Astrocyte (in vitro differentiated cells and primary cell): ENCODE measurements at regions not wholly inside any gene's neighbourhood (a gene's known extent, or its start where the extent isn't known, plus 50 kb on each side); places are given as distances from the start of the nearest gene placed in this dataset.
A peak's percentile ranks its signal among the peaks of the same experiment; 100 is the strongest.

Experiments
- DNase-seq: peaks from one replicate; pipeline ENCODE4 v3.0.0-alpha.2; 2010; ENCODE audit warnings: low read depth
- FAIRE-seq: peaks from 2 replicates; lab custom pipeline; 2011; peaks lifted over from hg19 to GRCh38; lab: Jason Lieb, UNC
- H2AFZ ChIP-seq: 2 replicates; pipeline ENCODE4 v1.6.0; 2012; ENCODE audit warnings: low read depth, low read length, inconsistent platforms
- H3K27ac ChIP-seq: 2 replicates; pipeline ENCODE4 v1.5.1; 2011; ENCODE audit warnings: low read depth, low read length, inconsistent platforms
- H3K27me3 ChIP-seq: 2 replicates; pipeline ENCODE4 v1.6.0; 2011; ENCODE audit warnings: low read length, inconsistent platforms; ENCODE audit not compliant: insufficient read depth
- H3K36me3 ChIP-seq: 2 replicates; pipeline ENCODE4 v1.5.1; 2011; ENCODE audit warnings: low read length, inconsistent platforms; ENCODE audit not compliant: insufficient read depth
- H3K4me1 ChIP-seq: 2 replicates; pipeline ENCODE4 v1.5.1; 2011; ENCODE audit warnings: low read length, inconsistent platforms; ENCODE audit not compliant: insufficient read depth
- H3K4me2 ChIP-seq: 2 replicates; pipeline ENCODE4 v1.6.0; 2012; ENCODE audit warnings: low read length, inconsistent platforms
- H3K4me3 ChIP-seq: 2 replicates; pipeline ENCODE4 v1.5.1; 2011; ENCODE audit warnings: low read depth, mild to moderate bottlenecking, low read length, inconsistent platforms; ENCODE audit not compliant: insufficient read depth
- H3K79me2 ChIP-seq: 2 replicates; pipeline ENCODE4 v1.6.0; 2012; ENCODE audit warnings: mild to moderate bottlenecking, low read length, inconsistent platforms; ENCODE audit not compliant: insufficient read depth
- H3K9ac ChIP-seq: 2 replicates; pipeline ENCODE4 v1.6.0; 2012; ENCODE audit warnings: mild to moderate bottlenecking, low read length, inconsistent platforms
- H3K9me3 ChIP-seq: 2 replicates; pipeline ENCODE4 v1.5.1; 2012; ENCODE audit warnings: low read depth, mild to moderate bottlenecking, low read length, inconsistent platforms; ENCODE audit not compliant: insufficient read depth
- H4K20me1 ChIP-seq: 2 replicates; pipeline ENCODE4 v1.6.0; 2012; ENCODE audit warnings: low read length, inconsistent platforms; ENCODE audit not compliant: insufficient read depth
- H3K27ac Mint-ChIP-seq: one replicate; pipeline ENCODE4 v1.8.0; 2021; ENCODE audit warnings: mild to moderate bottlenecking, mixed read lengths; ENCODE audit not compliant: unreplicated experiment
- H3K27me3 Mint-ChIP-seq: one replicate; pipeline ENCODE4 v1.8.0; 2021; ENCODE audit warnings: low read depth, mixed read lengths; ENCODE audit not compliant: unreplicated experiment
- H3K36me3 Mint-ChIP-seq: one replicate; pipeline ENCODE4 v1.8.0; 2021; ENCODE audit warnings: low read depth, mixed read lengths; ENCODE audit not compliant: unreplicated experiment
- H3K4me1 Mint-ChIP-seq: one replicate; pipeline ENCODE4 v1.8.0; 2021; ENCODE audit warnings: low read depth, mixed read lengths; ENCODE audit not compliant: unreplicated experiment
- H3K4me3 Mint-ChIP-seq: one replicate; pipeline ENCODE4 v1.8.0; 2021; ENCODE audit warnings: mild to moderate bottlenecking, moderate library complexity, mixed read lengths; ENCODE audit not compliant: unreplicated experiment
- H3K9me3 Mint-ChIP-seq: one replicate; pipeline ENCODE4 v1.8.0; 2021; ENCODE audit warnings: mild to moderate bottlenecking, mixed read lengths; ENCODE audit not compliant: unreplicated experiment
- EZH2 ChIP-seq: IDR thresholded peaks from 2 replicates; pipeline ENCODE4 v1.6.1; 2012; ENCODE audit warnings: mild to moderate bottlenecking, low read length, inconsistent platforms; ENCODE audit not compliant: insufficient read depth
- TF ChIP-seq, protein P1 (sequence below): IDR thresholded peaks from 2 replicates; pipeline ENCODE4 v1.5.1; 2011; ENCODE audit warnings: low read depth, mild to moderate bottlenecking, inconsistent platforms, low read length, moderate library complexity; ENCODE audit not compliant: insufficient read depth

DNA sequence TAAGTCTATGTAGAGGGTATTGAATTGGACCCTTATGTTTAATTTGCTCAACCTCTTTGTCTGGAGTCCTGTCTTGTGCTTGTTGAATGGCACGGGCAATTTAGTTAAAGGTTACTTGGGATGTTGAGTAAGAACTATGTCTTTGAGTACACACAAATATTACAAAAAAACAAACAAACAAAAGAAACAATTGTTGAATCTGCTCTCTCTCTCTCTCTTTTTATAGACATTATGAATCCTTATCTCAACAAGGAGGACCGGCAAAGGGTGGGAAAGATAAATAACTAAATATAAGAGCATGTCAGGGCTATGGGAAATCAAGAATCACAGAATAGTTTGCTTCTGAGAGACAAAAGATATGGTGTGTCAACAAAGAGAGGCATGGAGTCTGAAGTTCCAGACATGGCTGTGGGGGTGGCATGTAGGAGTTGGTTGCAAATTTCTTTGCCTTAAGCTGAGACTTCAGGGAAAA lies 608.6 kb downstream of the UTRN start:
- H3K4me3 ChIP-seq = no peak overlapping the region
- peak; percentile 6 for DNase-seq
- no peak for FAIRE-seq
- H3K4me1 ChIP-seq = peaks cover 24% of the 10 kb centered on the region
- H3K27ac Mint-ChIP-seq = no peak overlapping the region
- no peaks in the 10 kb centered on the region for H3K27me3 Mint-ChIP-seq
- no peaks in the 10 kb centered on the region for H3K36me3 ChIP-seq
- no peak overlapping the region for H2AFZ ChIP-seq
- H4K20me1 ChIP-seq = no peaks in the 10 kb centered on the region
- no peaks in the 10 kb centered on the region for H3K36me3 Mint-ChIP-seq
- H3K4me3 Mint-ChIP-seq = no peak overlapping the region
- no peak overlapping the region for H3K27ac ChIP-seq
- TF ChIP-seq, protein P1, sequence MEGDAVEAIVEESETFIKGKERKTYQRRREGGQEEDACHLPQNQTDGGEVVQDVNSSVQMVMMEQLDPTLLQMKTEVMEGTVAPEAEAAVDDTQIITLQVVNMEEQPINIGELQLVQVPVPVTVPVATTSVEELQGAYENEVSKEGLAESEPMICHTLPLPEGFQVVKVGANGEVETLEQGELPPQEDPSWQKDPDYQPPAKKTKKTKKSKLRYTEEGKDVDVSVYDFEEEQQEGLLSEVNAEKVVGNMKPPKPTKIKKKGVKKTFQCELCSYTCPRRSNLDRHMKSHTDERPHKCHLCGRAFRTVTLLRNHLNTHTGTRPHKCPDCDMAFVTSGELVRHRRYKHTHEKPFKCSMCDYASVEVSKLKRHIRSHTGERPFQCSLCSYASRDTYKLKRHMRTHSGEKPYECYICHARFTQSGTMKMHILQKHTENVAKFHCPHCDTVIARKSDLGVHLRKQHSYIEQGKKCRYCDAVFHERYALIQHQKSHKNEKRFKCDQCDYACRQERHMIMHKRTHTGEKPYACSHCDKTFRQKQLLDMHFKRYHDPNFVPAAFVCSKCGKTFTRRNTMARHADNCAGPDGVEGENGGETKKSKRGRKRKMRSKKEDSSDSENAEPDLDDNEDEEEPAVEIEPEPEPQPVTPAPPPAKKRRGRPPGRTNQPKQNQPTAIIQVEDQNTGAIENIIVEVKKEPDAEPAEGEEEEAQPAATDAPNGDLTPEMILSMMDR = no peak
- TF ChIP-seq EZH2 = no peak
- no peak overlapping the region for H3K9ac ChIP-seq
- H3K4me1 Mint-ChIP-seq = peaks cover 18% of the 10 kb centered on the region
- no peaks in the 10 kb centered on the region for H3K79me2 ChIP-seq
- H3K4me2 ChIP-seq = no peak overlapping the region
- H3K27me3 ChIP-seq = no peaks in the 10 kb centered on the region
- H3K9me3 ChIP-seq = no peaks in the 10 kb centered on the region
- H3K9me3 Mint-ChIP-seq = no peaks in the 10 kb centered on the region

DNA sequence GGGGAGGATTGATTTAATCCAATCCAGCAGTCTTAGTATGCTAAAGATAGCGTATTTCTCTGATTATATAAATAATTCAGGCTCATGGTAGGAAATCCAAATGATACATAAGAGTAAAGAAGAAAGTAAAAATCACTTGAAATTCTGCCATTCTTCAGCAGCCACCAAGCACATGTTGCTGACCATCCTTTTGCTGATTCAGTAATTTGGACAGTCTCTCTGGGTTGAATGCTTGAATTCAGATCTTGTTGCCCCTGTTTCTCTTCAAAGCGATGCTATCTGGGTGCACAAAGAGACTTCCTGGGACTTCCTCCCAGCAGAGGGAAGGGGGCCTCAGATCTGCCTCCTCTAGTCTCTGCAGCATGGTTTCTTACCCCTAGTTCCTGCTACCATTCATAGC lies 609.1 kb downstream of the UTRN start:
- no peak overlapping the region for H3K4me2 ChIP-seq
- no peak overlapping the region for H3K27ac Mint-ChIP-seq
- H3K27me3 ChIP-seq = no peaks in the 10 kb centered on the region
- H3K9me3 Mint-ChIP-seq = no peaks in the 10 kb centered on the region
- H3K27me3 Mint-ChIP-seq = no peaks in the 10 kb centered on the region
- no peaks in the 10 kb centered on the region for H3K36me3 ChIP-seq
- no peak overlapping the region for H3K27ac ChIP-seq
- H3K4me1 Mint-ChIP-seq = peaks cover 18% of the 10 kb centered on the region
- no peak overlapping the region for H3K4me3 ChIP-seq
- no peaks in the 10 kb centered on the region for H4K20me1 ChIP-seq
- no peak overlapping the region for H2AFZ ChIP-seq
- no peaks in the 10 kb centered on the region for H3K9me3 ChIP-seq
- no peaks in the 10 kb centered on the region for H3K36me3 Mint-ChIP-seq
- TF ChIP-seq, protein P1 = no peak
- TF ChIP-seq EZH2 = no peak
- H3K79me2 ChIP-seq = no peaks in the 10 kb centered on the region
- no peak overlapping the region for H3K9ac ChIP-seq
- DNase-seq = no peak
- FAIRE-seq = no peak
- H3K4me1 ChIP-seq = peaks cover 25% of the 10 kb centered on the region
- no peak overlapping the region for H3K4me3 Mint-ChIP-seq

DNA sequence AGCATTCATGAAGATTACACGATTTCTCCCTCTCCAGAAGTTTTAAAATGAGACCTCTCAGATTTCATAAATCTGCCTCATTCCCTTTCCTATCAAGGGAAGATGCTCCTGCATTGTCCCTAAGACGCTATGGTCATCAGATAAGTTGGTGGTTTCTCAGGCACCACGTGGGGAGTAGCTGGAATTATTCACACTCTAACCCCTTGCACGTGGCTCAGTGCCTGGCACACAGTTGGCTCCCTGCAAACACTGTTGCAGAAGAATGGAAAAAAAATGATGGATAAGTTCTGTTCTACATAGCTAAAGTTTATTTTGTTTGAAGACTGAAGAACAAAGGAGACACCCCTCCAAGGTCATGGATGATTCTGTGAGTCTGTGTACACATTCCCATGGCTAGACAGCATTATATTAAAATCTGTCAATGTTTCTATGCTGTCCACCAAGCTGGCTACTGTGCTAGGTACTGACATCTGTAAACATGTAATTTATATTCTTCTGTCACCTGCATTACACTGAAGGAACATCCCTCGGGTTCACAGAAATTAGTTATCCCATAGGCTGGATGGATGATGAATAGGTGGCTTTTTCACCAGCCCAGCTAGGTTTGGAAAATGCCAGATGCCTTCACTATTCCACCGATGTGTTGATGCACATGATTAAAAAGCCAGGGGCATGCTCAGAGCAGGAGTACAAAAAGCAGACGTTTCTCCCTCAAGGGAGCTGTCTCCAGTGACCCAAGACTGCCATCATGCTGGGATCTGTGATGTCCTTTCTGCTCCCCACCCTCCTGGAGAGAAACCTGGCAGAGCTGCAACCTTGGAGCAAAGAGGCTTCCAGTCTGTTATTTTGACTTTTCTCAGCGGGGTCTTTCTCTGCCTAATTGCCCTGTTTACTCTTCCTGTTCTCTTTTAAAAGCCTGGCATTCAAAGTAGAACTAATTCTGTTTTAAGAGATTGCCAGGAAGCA lies 610.5 kb downstream of the UTRN start:
- no peak overlapping the region for H3K4me3 ChIP-seq
- no peaks in the 10 kb centered on the region for H3K79me2 ChIP-seq
- no peak overlapping the region for H3K4me2 ChIP-seq
- no peaks in the 10 kb centered on the region for H3K27me3 ChIP-seq
- H3K36me3 ChIP-seq = no peaks in the 10 kb centered on the region
- H3K9me3 ChIP-seq = no peaks in the 10 kb centered on the region
- no peaks in the 10 kb centered on the region for H4K20me1 ChIP-seq
- H3K4me1 ChIP-seq = peaks cover 25% of the 10 kb centered on the region
- DNase-seq = no peak
- no peak overlapping the region for H3K9ac ChIP-seq
- Mint-ChIP-seq H3K27ac (no peak overlapping the region), H3K4me3 (no peak overlapping the region), H3K27me3 (no peaks in the 10 kb centered on the region), H3K9me3 (no peaks in the 10 kb centered on the region), H3K36me3 (no peaks in the 10 kb centered on the region), H3K4me1 (peaks cover 18% of the 10 kb centered on the region)
- no peak overlapping the region for H2AFZ ChIP-seq
- FAIRE-seq = no peak
- no peak overlapping the region for H3K27ac ChIP-seq
- no peak for TF ChIP-seq EZH2
- TF ChIP-seq, protein P1 = no peak
